GM12873 (cell line): ENCODE measurements at regions not wholly inside any gene's neighbourhood (a gene's known extent, or its start where the extent isn't known, plus 50 kb on each side); places are given as distances from the start of the nearest gene placed in this dataset.

ENCODE experiments used
- CTCF ChIP-seq: IDR thresholded peaks from 2 replicates; pipeline ENCODE4 v1.5.1; 2012; ENCODE audit warnings: low read depth, mild to moderate bottlenecking, moderate library complexity, low read length, control low read depth; ENCODE audit not compliant: insufficient read depth; ENCODE audit errors: missing control alignments

- no peak for TF ChIP-seq CTCF
Observed at GRCh38 chrX:40406330-40406859, 174.4 kb upstream of the ATP6AP2 start.

GRCh38 chrX:40405399-40405798 lies 175.4 kb upstream of the ATP6AP2 start:
- no peak for TF ChIP-seq CTCF

GRCh38 chrX:40403757-40404156 lies 177.0 kb upstream of the ATP6AP2 start:
- no peak for TF ChIP-seq CTCF

GRCh38 chrX:40402831-40403533 lies 177.8 kb upstream of the ATP6AP2 start:
- no peak for TF ChIP-seq CTCF

- no peak for TF ChIP-seq CTCF
Observed at GRCh38 chrX:40395102-40395501, 185.7 kb upstream of the ATP6AP2 start.

- no peak for TF ChIP-seq CTCF
Observed at GRCh38 chrX:40394302-40394701, 186.5 kb upstream of the ATP6AP2 start.

- no peak for TF ChIP-seq CTCF
Observed at GRCh38 chrX:40392599-40392998, 188.2 kb upstream of the ATP6AP2 start.

GRCh38 chrX:40391662-40392061 lies 189.1 kb upstream of the ATP6AP2 start:
- TF ChIP-seq CTCF = no peak
